Mucosa of stomach (tissue), 1 donor: ENCODE measurements at regions not wholly inside any gene's neighbourhood (a gene's known extent, or its start where the extent isn't known, plus 50 kb on each side); places are given as distances from the start of the nearest gene placed in this dataset.

Source experiments
- H3K27me3 ChIP-seq: one replicate; pipeline ENCODE4 v1.7.0; 2013; ENCODE audit warnings: mild to moderate bottlenecking, low read length; ENCODE audit not compliant: control insufficient read depth, insufficient read depth
- H3K36me3 ChIP-seq: one replicate; pipeline ENCODE4 v1.7.0; 2013; ENCODE audit warnings: low read length; ENCODE audit not compliant: control insufficient read depth, insufficient read depth
- H3K4me1 ChIP-seq: one replicate; pipeline ENCODE4 v1.7.0; 2013; ENCODE audit warnings: mild to moderate bottlenecking, low read length; ENCODE audit not compliant: control insufficient read depth, insufficient read depth
- H3K4me3 ChIP-seq: one replicate; pipeline ENCODE4 v1.7.0; 2013; ENCODE audit warnings: low read length
- H3K9ac ChIP-seq: one replicate; pipeline ENCODE4 v1.7.0; 2013; ENCODE audit warnings: mild to moderate bottlenecking, low read length, moderate library complexity
- H3K9me3 ChIP-seq: one replicate; pipeline ENCODE4 v1.7.0; 2013; ENCODE audit warnings: mild to moderate bottlenecking, low read length, moderate library complexity; ENCODE audit not compliant: control insufficient read depth
- donor health status: Pancreatic carcinoma.

- Histone ChIP-seq H3K9ac (no peak overlapping the region), H3K27me3 (peaks cover 12% of the 10 kb centered on the region), H3K9me3 (no peaks in the 10 kb centered on the region), H3K4me1 (no peaks in the 10 kb centered on the region), H3K4me3 (no peak overlapping the region), H3K36me3 (no peaks in the 10 kb centered on the region)
Measured at GRCh38 chr11:134578807-134579723, 167.0 kb upstream of the B3GAT1 start.

- H3K9ac ChIP-seq = no peak overlapping the region
Measured at GRCh38 chr11:134577751-134578395, 165.8 kb upstream of the B3GAT1 start.

GRCh38 chr11:134576721-134577171, 164.7 kb upstream of the B3GAT1 start:
- H3K27me3 ChIP-seq = peaks cover 12% of the 10 kb centered on the region
- no peak overlapping the region for H3K4me3 ChIP-seq
- H3K4me1 ChIP-seq = no peaks in the 10 kb centered on the region
- H3K9ac ChIP-seq = no peak overlapping the region
- H3K9me3 ChIP-seq = no peaks in the 10 kb centered on the region
- H3K36me3 ChIP-seq = no peaks in the 10 kb centered on the region

More at GRCh38 chr11:134577751-134578395, 165.8 kb upstream of the B3GAT1 start:
- no peaks in the 10 kb centered on the region for H3K36me3 ChIP-seq
- peaks cover 12% of the 10 kb centered on the region for H3K27me3 ChIP-seq
- H3K9me3 ChIP-seq = no peaks in the 10 kb centered on the region
- H3K4me1 ChIP-seq = no peaks in the 10 kb centered on the region
- H3K4me3 ChIP-seq = no peak overlapping the region

- peaks cover 12% of the 10 kb centered on the region for H3K27me3 ChIP-seq
- H3K36me3 ChIP-seq = no peaks in the 10 kb centered on the region
- H3K4me3 ChIP-seq = no peak overlapping the region
- no peak overlapping the region for H3K9ac ChIP-seq
- H3K9me3 ChIP-seq = no peaks in the 10 kb centered on the region
- no peaks in the 10 kb centered on the region for H3K4me1 ChIP-seq
Measured at GRCh38 chr11:134576286-134576685, 164.2 kb upstream of the B3GAT1 start.

GRCh38 chr11:134575504-134576230, 163.6 kb upstream of the B3GAT1 start:
- no peaks in the 10 kb centered on the region for H3K36me3 ChIP-seq
- no peaks in the 10 kb centered on the region for H3K9me3 ChIP-seq
- peaks cover 7% of the 10 kb centered on the region for H3K27me3 ChIP-seq
- H3K9ac ChIP-seq = no peak overlapping the region
- H3K4me3 ChIP-seq = no peak overlapping the region
- no peaks in the 10 kb centered on the region for H3K4me1 ChIP-seq

GRCh38 chr11:134574947-134575346, 162.9 kb upstream of the B3GAT1 start:
- Histone ChIP-seq H3K9ac (no peak overlapping the region), H3K4me1 (no peaks in the 10 kb centered on the region), H3K36me3 (no peaks in the 10 kb centered on the region), H3K4me3 (no peak overlapping the region), H3K9me3 (no peaks in the 10 kb centered on the region), H3K27me3 (peaks cover 6% of the 10 kb centered on the region)

GRCh38 chr11:134574425-134574824, 162.4 kb upstream of the B3GAT1 start:
- Histone ChIP-seq H3K36me3 (no peaks in the 10 kb centered on the region), H3K4me3 (no peak overlapping the region), H3K4me1 (no peaks in the 10 kb centered on the region), H3K9me3 (no peaks in the 10 kb centered on the region), H3K9ac (no peak overlapping the region), H3K27me3 (peaks cover under 1% of the 10 kb centered on the region)

- Histone ChIP-seq H3K27me3 (no peaks in the 10 kb centered on the region), H3K9ac (no peak overlapping the region), H3K9me3 (no peaks in the 10 kb centered on the region), H3K4me1 (no peaks in the 10 kb centered on the region), H3K4me3 (no peak overlapping the region), H3K36me3 (no peaks in the 10 kb centered on the region)
Measured at GRCh38 chr11:134573857-134574256, 161.8 kb upstream of the B3GAT1 start.

- no peaks in the 10 kb centered on the region for H3K27me3 ChIP-seq
- H3K4me1 ChIP-seq = no peaks in the 10 kb centered on the region
Measured at GRCh38 chr11:134572741-134573675, 161.0 kb upstream of the B3GAT1 start.

GRCh38 chr11:134571301-134571700, 159.3 kb upstream of the B3GAT1 start:
- no peaks in the 10 kb centered on the region for H3K27me3 ChIP-seq
- H3K4me3 ChIP-seq = no peak overlapping the region
- H3K9me3 ChIP-seq = no peaks in the 10 kb centered on the region
- H3K36me3 ChIP-seq = no peaks in the 10 kb centered on the region
- no peaks in the 10 kb centered on the region for H3K4me1 ChIP-seq
- H3K9ac ChIP-seq = no peak overlapping the region

More at GRCh38 chr11:134572741-134573675, 161.0 kb upstream of the B3GAT1 start:
- Histone ChIP-seq H3K9me3 (no peaks in the 10 kb centered on the region), H3K9ac (no peak overlapping the region), H3K4me3 (no peak overlapping the region), H3K36me3 (no peaks in the 10 kb centered on the region)

GRCh38 chr11:134569195-134569594, 157.2 kb upstream of the B3GAT1 start:
- Histone ChIP-seq H3K36me3 (no peaks in the 10 kb centered on the region), H3K9ac (no peak overlapping the region), H3K9me3 (no peaks in the 10 kb centered on the region)

More at GRCh38 chr11:134569195-134569594, 157.2 kb upstream of the B3GAT1 start:
- Histone ChIP-seq H3K27me3 (no peaks in the 10 kb centered on the region), H3K4me3 (no peak overlapping the region), H3K4me1 (no peaks in the 10 kb centered on the region)
